BE2C (cell line): ENCODE measurements at regions not wholly inside any gene's neighbourhood (a gene's known extent, or its start where the extent isn't known, plus 50 kb on each side); places are given as distances from the start of the nearest gene placed in this dataset.

ENCODE experiments used
- DNase-seq: peaks from one replicate; pipeline ENCODE4 v3.0.0-alpha.2; 2020
- H3K27me3 ChIP-seq: fragments of 250-450 bp; sonication (Bioruptor Pico); 2 replicates; pipeline ENCODE4 v1.5.1; 2020; ENCODE audit warnings: mild to moderate bottlenecking
- H3K36me3 ChIP-seq: fragments of 250-450 bp; sonication (Bioruptor Pico); 2 replicates; pipeline ENCODE4 v1.5.1; 2020; ENCODE audit warnings: mild to moderate bottlenecking
- H3K4me1 ChIP-seq: fragments of 250-450 bp; sonication (Bioruptor Pico); 2 replicates; pipeline ENCODE4 v1.5.1; 2020
- H3K4me3 ChIP-seq: 2 replicates; pipeline ENCODE4 v1.5.1; 2011; ENCODE audit warnings: low read depth, low read length
- H3K9me3 ChIP-seq: fragments of 250-450 bp; sonication (Bioruptor Pico); 2 replicates; pipeline ENCODE4 v1.5.1; 2020
- CTCF ChIP-seq: IDR thresholded peaks from 2 replicates; pipeline ENCODE4 v1.5.1; 2012; ENCODE audit warnings: mild to moderate bottlenecking, low read depth, low read length

DNA sequence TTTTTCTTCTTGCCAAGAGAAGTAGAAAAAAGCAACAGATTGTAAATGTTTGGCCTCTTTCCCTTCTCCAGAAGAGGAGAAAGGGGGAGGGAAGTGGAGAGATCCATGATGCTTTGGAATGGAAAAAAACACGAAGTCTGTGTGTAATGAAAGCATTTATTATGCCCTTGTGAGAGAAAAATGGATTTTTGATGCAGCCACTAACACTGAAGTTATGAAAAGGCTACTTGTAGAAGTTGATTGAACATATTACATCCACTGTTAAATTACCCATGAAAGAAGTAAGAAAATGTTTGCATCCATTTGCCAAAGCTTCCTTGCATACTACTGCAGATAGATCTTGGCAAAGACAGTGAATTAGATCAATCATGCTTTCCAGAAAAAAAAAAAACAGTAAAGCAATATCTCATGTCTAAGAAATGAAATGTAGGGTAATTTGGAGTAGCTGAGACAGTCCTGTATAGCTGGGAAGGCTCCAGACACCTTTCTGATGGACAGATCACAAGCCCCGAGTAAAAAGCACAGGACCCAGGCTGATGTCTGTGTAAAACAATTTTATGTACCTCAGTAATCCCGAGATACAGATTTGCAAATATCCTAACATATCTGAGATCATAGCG lies 295.5 kb downstream of the PLOD2 start:
- TF ChIP-seq CTCF = no peak
- H3K4me1 ChIP-seq = no peaks in the 10 kb centered on the region
- H3K4me3 ChIP-seq = no peak overlapping the region
- H3K27me3 ChIP-seq = no peaks in the 10 kb centered on the region
- DNase-seq = no peak
- H3K9me3 ChIP-seq = no peaks in the 10 kb centered on the region
- H3K36me3 ChIP-seq = no peaks in the 10 kb centered on the region

DNA sequence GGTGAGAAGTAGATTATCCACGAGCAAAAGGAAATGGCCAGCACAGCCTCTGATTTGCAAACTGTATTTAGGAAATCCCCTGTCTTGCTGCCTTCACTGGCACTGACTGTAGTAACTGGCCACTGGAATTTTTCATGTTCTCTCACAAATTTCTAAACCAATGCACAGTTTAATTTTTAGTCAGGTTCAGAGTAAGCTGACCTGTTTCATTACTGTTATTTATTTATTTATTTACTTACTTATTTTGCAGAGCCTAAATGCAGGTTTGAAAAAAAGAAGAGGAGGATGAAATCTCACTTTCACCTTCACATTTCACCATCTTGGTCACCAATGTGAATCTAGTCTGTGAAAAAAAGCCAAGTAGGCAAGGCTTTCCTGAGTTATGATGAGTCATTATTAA lies 291.0 kb downstream of the PLOD2 start:
- no peaks in the 10 kb centered on the region for H3K27me3 ChIP-seq
- no peaks in the 10 kb centered on the region for H3K9me3 ChIP-seq
- H3K4me3 ChIP-seq = no peak overlapping the region
- no peak for DNase-seq
- no peaks in the 10 kb centered on the region for H3K4me1 ChIP-seq
- TF ChIP-seq CTCF = no peak
- H3K36me3 ChIP-seq = no peaks in the 10 kb centered on the region

- H3K9me3 ChIP-seq = no peaks in the 10 kb centered on the region
- no peaks in the 10 kb centered on the region for H3K36me3 ChIP-seq
- H3K4me1 ChIP-seq = no peaks in the 10 kb centered on the region
- no peak overlapping the region for H3K4me3 ChIP-seq
- no peak for TF ChIP-seq CTCF
- H3K27me3 ChIP-seq = no peaks in the 10 kb centered on the region
- no peak for DNase-seq
Observed at GRCh38 chr3:145882436-145882835, 278.5 kb downstream of the PLOD2 start.

GRCh38 chr3:145889730-145890129 lies 271.3 kb downstream of the PLOD2 start:
- DNase-seq = no peak
- no peak for TF ChIP-seq CTCF
- Histone ChIP-seq H3K4me3 (no peak overlapping the region), H3K9me3 (no peaks in the 10 kb centered on the region), H3K4me1 (no peaks in the 10 kb centered on the region), H3K27me3 (no peaks in the 10 kb centered on the region; the same call in none of the 2 replicates), H3K36me3 (no peaks in the 10 kb centered on the region)

- Histone ChIP-seq H3K27me3 (no peaks in the 10 kb centered on the region; the same call in none of the 2 replicates), H3K9me3 (no peaks in the 10 kb centered on the region), H3K4me3 (no peak overlapping the region), H3K36me3 (no peaks in the 10 kb centered on the region), H3K4me1 (no peaks in the 10 kb centered on the region)
- TF ChIP-seq CTCF = no peak
- no peak for DNase-seq
Observed at GRCh38 chr3:145892869-145893268, 268.1 kb downstream of the PLOD2 start.

GRCh38 chr3:145893331-145893730 lies 267.7 kb downstream of the PLOD2 start:
- H3K27me3 ChIP-seq = no peaks in the 10 kb centered on the region; the same call in none of the 2 replicates
- H3K4me1 ChIP-seq = no peaks in the 10 kb centered on the region
- H3K36me3 ChIP-seq = no peaks in the 10 kb centered on the region
- DNase-seq = no peak
- H3K4me3 ChIP-seq = no peak overlapping the region
- no peaks in the 10 kb centered on the region for H3K9me3 ChIP-seq
- no peak for TF ChIP-seq CTCF
